CD14-positive monocyte (primary cell): ENCODE measurements at regions not wholly inside any gene's neighbourhood (a gene's known extent, or its start where the extent isn't known, plus 50 kb on each side); places are given as distances from the start of the nearest gene placed in this dataset. TPM values are rescaled to one million over a fixed set of nuclear protein-coding genes. Genes with fewer than 3 reads are reported as not detected.

Experiments used
- DNase-seq, 3 donors: peaks; one replicate each; pipeline ENCODE4 v3.0.0-alpha.2; 2011 to 2022
- H2AFZ ChIP-seq: 2 replicates; pipeline ENCODE4 v1.6.0; 2012; ENCODE audit warnings: mild to moderate bottlenecking, low read depth, low read length, inconsistent platforms; ENCODE audit not compliant: insufficient read depth, poor library complexity, severe bottlenecking
- H3K27ac ChIP-seq, 2 donors: 1 replicate in 1 of 2; 2 replicates in 1 of 2; pipeline ENCODE4 v1.5.1; 2012 to 2013; ENCODE audit warnings: low read length in 2 of 2, control low read depth in 1 of 2, inconsistent platforms in 1 of 2, low read depth in 1 of 2, mild to moderate bottlenecking in 1 of 2
- H3K27me3 ChIP-seq, 2 donors: one replicate each; pipeline versions ENCODE4 v1.6.0 to v1.6.1; 2011 to 2013; ENCODE audit warnings: low read length in 2 of 2; ENCODE audit not compliant: control insufficient read depth in 2 of 2, insufficient read depth in 2 of 2
- H3K36me3 ChIP-seq, 2 donors: replicated peaks in 1 of 2; 1 replicate in 1 of 2; 2 replicates in 1 of 2; pipeline versions ENCODE4 v1.5.1 to v1.6.1; 2012 to 2013; ENCODE audit warnings: low read length in 2 of 2, control low read depth in 1 of 2, inconsistent platforms in 1 of 2, mild to moderate bottlenecking in 1 of 2; ENCODE audit not compliant: insufficient read depth in 2 of 2, control insufficient read depth in 1 of 2
- H3K4me1 ChIP-seq, 2 donors: 1 replicate in 1 of 2; 2 replicates in 1 of 2; pipeline versions ENCODE4 v1.5.1 to v1.6.1; 2012 to 2013; ENCODE audit warnings: low read length in 2 of 2, control low read depth in 1 of 2, inconsistent platforms in 1 of 2, mild to moderate bottlenecking in 1 of 2, moderate library complexity in 1 of 2; ENCODE audit not compliant: insufficient read depth in 2 of 2, control insufficient read depth in 1 of 2
- H3K4me2 ChIP-seq: replicated peaks from 2 replicates; pipeline ENCODE3; 2012; ENCODE audit warnings: low read length, moderate library complexity, mild to moderate bottlenecking; ENCODE audit not compliant: poor library complexity, severe bottlenecking; ENCODE audit errors: extremely low read depth
- H3K4me3 ChIP-seq, 3 experiments: fragments of 200-600 bp in 1 of 3; sonication (generic) in 1 of 3; replicated peaks in 1 of 3; 1 replicate in 2 of 3; 2 replicates in 1 of 3; pipeline ENCODE4 v1.5.1; 2011 to 2013; ENCODE audit warnings: low read length in 3 of 3, mild to moderate bottlenecking in 3 of 3, control low read depth in 2 of 3, low read depth in 2 of 3, inconsistent platforms in 1 of 3, moderate library complexity in 1 of 3
- H3K79me2 ChIP-seq: 2 replicates; pipeline ENCODE4 v1.6.0; 2012; ENCODE audit warnings: mild to moderate bottlenecking, control low read depth, inconsistent platforms, low read length, moderate library complexity; ENCODE audit not compliant: insufficient read depth
- H3K9ac ChIP-seq: 2 replicates; pipeline ENCODE4 v1.6.0; 2017; ENCODE audit warnings: low read length, mild to moderate bottlenecking; ENCODE audit not compliant: insufficient read depth, poor library complexity, severe bottlenecking
- H3K9me3 ChIP-seq, 2 donors: replicated peaks in 1 of 2; 1 replicate in 1 of 2; 2 replicates in 1 of 2; pipeline versions ENCODE4 v1.5.1 to v1.6.1; 2012 to 2013; ENCODE audit warnings: low read length in 2 of 2, control low read depth in 1 of 2; ENCODE audit not compliant: control insufficient read depth in 1 of 2, insufficient read depth in 1 of 2
- H4K20me1 ChIP-seq: 2 replicates; pipeline ENCODE4 v1.6.0; 2012; ENCODE audit warnings: mild to moderate bottlenecking, low read length, control low read depth, moderate library complexity; ENCODE audit not compliant: insufficient read depth
- H3K27ac Mint-ChIP-seq, 7 donors: one replicate each; pipeline ENCODE4 v1.8.0; 2020; ENCODE audit warnings: mild to moderate bottlenecking in 7 of 7, mixed read lengths in 7 of 7, moderate library complexity in 6 of 7, inconsistent platforms in 2 of 7
- H3K27me3 Mint-ChIP-seq, 3 donors: one replicate each; pipeline ENCODE4 v1.8.0; 2021 to 2022; ENCODE audit warnings: low read depth in 3 of 3, mild to moderate bottlenecking in 3 of 3, mixed read lengths in 3 of 3, moderate library complexity in 3 of 3, inconsistent platforms in 1 of 3
- H3K36me3 Mint-ChIP-seq, 2 donors: one replicate each; pipeline ENCODE4 v1.8.0; 2020; ENCODE audit warnings: mixed read lengths in 2 of 2, inconsistent platforms in 1 of 2, mild to moderate bottlenecking in 1 of 2
- H3K4me1 Mint-ChIP-seq: one replicate; pipeline ENCODE4 v1.8.0; 2020; ENCODE audit warnings: mild to moderate bottlenecking, mixed read lengths
- H3K4me3 Mint-ChIP-seq, 2 donors: one replicate each; pipeline ENCODE4 v1.8.0; 2020; ENCODE audit warnings: mild to moderate bottlenecking in 2 of 2, mixed read lengths in 2 of 2, moderate library complexity in 1 of 2
- H3K9me3 Mint-ChIP-seq, 7 donors: one replicate each; pipeline ENCODE4 v1.8.0; 2020 to 2022; ENCODE audit warnings: mixed read lengths in 7 of 7, mild to moderate bottlenecking in 6 of 7, moderate library complexity in 6 of 7, inconsistent platforms in 2 of 7
- CTCF ChIP-seq: fragments of 200-600 bp; IDR thresholded peaks from one replicate; pipeline ENCODE4 v1.8.0; 2022; ENCODE audit warnings: antibody characterized with exemption, mild to moderate bottlenecking
- WGBS: methylation state at CpG from one replicate; pipeline ENCODE4 v1.1.5; 2013; ENCODE audit warnings: missing lambda C conversion rate; ENCODE audit not compliant: insufficient coverage; 5-methylcytosine and 5-hydroxymethylcytosine counted together
- intact Hi-C, 2 donors: fragments of 100-400 bp; cut with micrococcal nuclease; formaldehyde crosslinking; loops; one replicate each; pipeline versions ENCODE4 v1.15.0 to v1.15.1; 2023
- small RNA-seq: library from RNA; depleted of rRNA; stranded (forward); fragments of <200 nt; gene quantifications from one replicate; pipeline ENCODE3, GENCODE V24; 2012; ENCODE audit warnings: low read depth; ENCODE audit not compliant: insufficient read length

GRCh38 chr12:38961012-38961411, 55.6 kb upstream of the CPNE8 start:
- Histone ChIP-seq H3K27me3 (no peaks in the 10 kb centered on the region), H3K36me3 (no peaks in the 10 kb centered on the region), H4K20me1 (no peaks in the 10 kb centered on the region), H3K4me3 (no peak overlapping the region), H2AFZ (no peak overlapping the region), H3K27ac (no peak overlapping the region), H3K9me3 (no peaks in the 10 kb centered on the region), H3K79me2 (no peaks in the 10 kb centered on the region), H3K4me1 (no peaks in the 10 kb centered on the region), H3K4me2 (no peak overlapping the region), H3K9ac (no peak overlapping the region)
- Mint-ChIP-seq H3K4me1 (no peaks in the 10 kb centered on the region), H3K27ac (no peak overlapping the region), H3K9me3 (peaks cover 2 to 7% (median 4%) of the 10 kb centered on the region in 7 donors), H3K4me3 (no peak overlapping the region), H3K27me3 (peaks cover 0 to 3% (median 0%) of the 10 kb centered on the region in 3 donors), H3K36me3 (no peaks in the 10 kb centered on the region)
- TF ChIP-seq CTCF, result no peak
- no CpG with 5 or more reads among the region's 1 CpG for WGBS
- intact Hi-C loops, result no loop called here
- no peak for DNase-seq

DNA sequence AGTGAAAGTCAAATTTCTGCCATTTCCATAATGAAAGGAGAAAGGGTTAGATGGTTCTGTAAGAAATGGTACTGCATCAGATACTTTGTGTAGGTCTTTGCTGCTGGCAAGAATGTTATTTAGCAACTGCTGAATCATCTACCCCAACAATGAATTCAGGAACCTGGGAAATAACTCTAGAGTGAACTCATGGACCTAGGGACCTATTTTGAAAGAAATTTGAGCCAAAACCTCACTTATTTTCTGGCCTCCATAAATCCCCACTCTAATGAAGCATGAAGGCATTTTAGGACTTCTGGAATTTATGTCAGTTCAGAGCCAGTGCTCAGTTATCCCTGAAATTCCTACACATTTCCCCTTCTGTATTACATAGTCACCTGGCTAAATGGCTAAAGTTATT, 50.9 kb upstream of the CPNE8 start:
- DNase-seq, result no peak
- Mint-ChIP-seq H3K27me3 (peaks cover 1 to 2% (median 1%) of the 10 kb centered on the region in 3 donors), H3K4me1 (no peaks in the 10 kb centered on the region), H3K27ac (no peak overlapping the region), H3K4me3 (no peak overlapping the region), H3K36me3 (no peaks in the 10 kb centered on the region), H3K9me3 (peaks cover 0 to 7% (median 3%) of the 10 kb centered on the region in 7 donors)
- Histone ChIP-seq H3K27ac (no peak overlapping the region), H3K9me3 (no peaks in the 10 kb centered on the region), H4K20me1 (no peaks in the 10 kb centered on the region), H3K4me1 (no peaks in the 10 kb centered on the region), H3K79me2 (no peaks in the 10 kb centered on the region), H3K4me2 (no peak overlapping the region), H3K4me3 (no peak overlapping the region), H3K36me3 (no peaks in the 10 kb centered on the region), H3K27me3 (no peaks in the 10 kb centered on the region), H3K9ac (no peak overlapping the region), H2AFZ (no peak overlapping the region)
- intact Hi-C loops, result no loop called here
- TF ChIP-seq CTCF, result no peak

Small RNA genes lying in the stretch of these regions (small RNA-seq; reads per million reads assigned to genes)
- gene AC084373.1, result not detected
